22Rv1 (cell line): ENCODE measurements at regions not wholly inside any gene's neighbourhood (a gene's known extent, or its start where the extent isn't known, plus 50 kb on each side); places are given as distances from the start of the nearest gene placed in this dataset.

Experiments
- H3K27ac ChIP-seq: fragments of 450-650 bp; 2 replicates; pipeline ENCODE4 v1.5.1; 2017
- ZFX ChIP-seq: fragments of 450-650 bp; IDR thresholded peaks from 2 replicates; pipeline ENCODE4 v1.6.1; 2017; ENCODE audit warnings: antibody characterized with exemption, borderline replicate concordance
- TF ChIP-seq, protein P1 (sequence below): fragments of 450-650 bp; IDR thresholded peaks from 2 replicates; pipeline ENCODE4 v1.5.1; 2017; ENCODE audit warnings: mild to moderate bottlenecking

DNA sequence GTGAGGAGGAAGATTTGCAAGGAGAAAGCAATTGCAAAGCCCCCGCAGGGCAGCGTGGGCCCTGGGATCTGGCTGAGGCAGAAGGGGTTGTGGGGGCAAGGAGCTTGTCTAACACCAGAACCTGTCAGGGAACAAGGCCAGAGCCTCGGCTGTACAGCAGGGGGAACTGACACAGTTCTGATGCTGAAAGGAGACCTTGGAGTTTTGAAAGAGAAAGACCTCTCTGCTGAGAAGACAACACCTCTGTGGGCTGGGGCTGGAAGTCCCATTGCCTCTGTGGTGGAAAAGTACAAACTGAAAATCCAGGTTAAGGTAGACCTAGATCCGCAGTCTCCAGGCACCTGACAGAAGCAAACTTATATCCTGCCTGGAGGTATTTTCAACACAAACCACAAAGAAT is 86.9 kb upstream of the CST7 start:
- no peak overlapping the region for H3K27ac ChIP-seq
- TF ChIP-seq ZFX = no peak

DNA sequence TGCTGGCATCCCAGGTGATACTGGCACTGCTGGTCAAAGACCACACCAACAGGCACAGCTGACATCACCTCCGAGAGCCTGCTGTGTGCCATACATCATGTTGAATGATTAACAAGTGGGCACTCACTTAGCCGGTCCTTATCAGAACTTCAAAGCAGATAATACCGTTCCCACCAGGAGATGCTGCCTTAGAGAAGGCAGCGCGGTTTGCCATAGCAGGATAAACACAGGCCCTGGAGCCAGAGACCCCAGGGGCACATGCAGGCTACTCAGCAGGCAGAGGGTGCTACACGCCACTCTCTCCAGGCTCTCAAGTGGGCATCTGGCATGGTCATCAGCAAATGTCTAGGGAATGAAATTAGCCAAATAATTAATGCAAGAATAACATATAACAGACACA is 86.5 kb upstream of the CST7 start:
- TF ChIP-seq ZFX = no peak
- TF ChIP-seq, protein P1, sequence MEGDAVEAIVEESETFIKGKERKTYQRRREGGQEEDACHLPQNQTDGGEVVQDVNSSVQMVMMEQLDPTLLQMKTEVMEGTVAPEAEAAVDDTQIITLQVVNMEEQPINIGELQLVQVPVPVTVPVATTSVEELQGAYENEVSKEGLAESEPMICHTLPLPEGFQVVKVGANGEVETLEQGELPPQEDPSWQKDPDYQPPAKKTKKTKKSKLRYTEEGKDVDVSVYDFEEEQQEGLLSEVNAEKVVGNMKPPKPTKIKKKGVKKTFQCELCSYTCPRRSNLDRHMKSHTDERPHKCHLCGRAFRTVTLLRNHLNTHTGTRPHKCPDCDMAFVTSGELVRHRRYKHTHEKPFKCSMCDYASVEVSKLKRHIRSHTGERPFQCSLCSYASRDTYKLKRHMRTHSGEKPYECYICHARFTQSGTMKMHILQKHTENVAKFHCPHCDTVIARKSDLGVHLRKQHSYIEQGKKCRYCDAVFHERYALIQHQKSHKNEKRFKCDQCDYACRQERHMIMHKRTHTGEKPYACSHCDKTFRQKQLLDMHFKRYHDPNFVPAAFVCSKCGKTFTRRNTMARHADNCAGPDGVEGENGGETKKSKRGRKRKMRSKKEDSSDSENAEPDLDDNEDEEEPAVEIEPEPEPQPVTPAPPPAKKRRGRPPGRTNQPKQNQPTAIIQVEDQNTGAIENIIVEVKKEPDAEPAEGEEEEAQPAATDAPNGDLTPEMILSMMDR = no peak
- H3K27ac ChIP-seq = no peak overlapping the region

DNA sequence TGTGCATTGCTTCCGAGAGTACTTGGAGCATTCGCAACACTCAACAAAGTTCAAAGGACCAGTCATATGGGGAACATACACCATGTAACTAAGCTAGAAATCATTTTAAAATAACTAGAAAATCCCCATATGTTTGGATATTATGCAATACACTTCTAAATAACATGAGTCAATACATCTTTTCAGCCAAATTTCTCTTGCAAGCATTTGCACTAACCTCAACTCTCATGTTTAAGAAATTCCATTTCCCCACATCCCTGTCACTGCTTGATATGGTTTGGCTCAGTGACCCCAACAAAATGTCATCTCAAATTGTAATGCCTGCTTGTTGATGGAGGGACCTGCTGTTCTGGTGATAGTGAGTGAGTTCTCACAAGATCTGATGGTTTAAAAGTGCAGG is 85.7 kb upstream of the CST7 start:
- no peak overlapping the region for H3K27ac ChIP-seq
- no peak for TF ChIP-seq ZFX
- TF ChIP-seq, protein P1 = no peak

DNA sequence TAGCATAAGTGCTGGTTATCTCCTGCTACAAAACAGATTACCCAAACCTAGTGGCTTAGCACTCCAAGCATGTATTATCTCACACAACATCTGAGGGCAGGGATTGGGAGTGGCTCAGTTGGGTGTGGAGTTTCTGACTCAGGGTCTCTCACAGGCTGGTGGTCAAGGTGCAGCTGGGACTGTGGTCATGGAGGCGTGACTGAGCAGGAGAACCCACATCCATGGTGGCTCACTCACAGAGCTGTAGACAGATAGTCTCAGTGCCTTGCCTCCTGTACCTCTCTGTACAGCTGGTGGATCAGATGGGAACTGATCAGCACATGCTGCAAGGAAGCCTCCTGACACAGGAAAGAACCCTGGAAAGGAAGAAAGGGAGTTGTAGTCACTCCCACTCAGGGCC is 83.1 kb upstream of the CST7 start:
- TF ChIP-seq ZFX = no peak
- no peak overlapping the region for H3K27ac ChIP-seq

DNA sequence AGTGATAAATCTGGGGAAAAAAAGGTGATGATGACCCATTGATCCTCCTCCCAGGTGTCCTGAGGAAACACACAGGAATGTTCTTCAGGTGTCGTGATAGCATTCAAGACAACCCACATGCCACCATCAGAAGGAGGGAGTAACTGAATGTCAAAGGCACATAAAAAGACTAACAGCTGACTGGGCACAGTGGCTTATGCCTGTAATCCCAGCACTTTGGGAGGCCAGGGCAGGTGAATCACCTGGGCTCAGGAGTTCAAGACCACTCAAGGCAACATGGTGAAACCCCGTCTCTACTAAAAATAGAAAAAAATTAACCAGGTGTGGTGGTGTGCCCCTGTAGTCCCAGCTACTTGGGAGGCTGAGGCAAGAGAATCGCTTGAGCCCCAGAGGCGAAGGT is 82.3 kb upstream of the CST7 start:
- no peak overlapping the region for H3K27ac ChIP-seq
- TF ChIP-seq ZFX = no peak
- TF ChIP-seq, protein P1 = no peak

DNA sequence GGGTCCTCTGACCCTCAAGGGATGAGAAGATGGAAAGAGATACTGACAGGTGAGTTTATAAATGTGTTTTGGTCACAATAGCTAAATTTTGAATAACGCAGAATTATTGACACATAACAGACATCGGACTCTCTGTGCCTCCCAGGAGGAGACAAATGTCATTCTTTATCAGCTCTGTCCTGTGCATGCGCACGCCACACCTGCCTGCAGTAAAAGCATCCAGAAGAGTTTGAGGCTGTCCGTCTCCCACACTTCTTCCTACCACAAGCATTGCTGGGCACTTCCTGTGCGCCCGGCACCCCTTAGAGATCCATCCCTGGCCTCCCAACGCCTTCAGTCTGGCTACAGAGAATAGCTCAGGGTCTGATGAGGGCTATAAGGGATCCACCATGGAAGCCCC is 81.5 kb upstream of the CST7 start:
- H3K27ac ChIP-seq = no peak overlapping the region
- no peak for TF ChIP-seq ZFX
- TF ChIP-seq, protein P1 = no peak

DNA sequence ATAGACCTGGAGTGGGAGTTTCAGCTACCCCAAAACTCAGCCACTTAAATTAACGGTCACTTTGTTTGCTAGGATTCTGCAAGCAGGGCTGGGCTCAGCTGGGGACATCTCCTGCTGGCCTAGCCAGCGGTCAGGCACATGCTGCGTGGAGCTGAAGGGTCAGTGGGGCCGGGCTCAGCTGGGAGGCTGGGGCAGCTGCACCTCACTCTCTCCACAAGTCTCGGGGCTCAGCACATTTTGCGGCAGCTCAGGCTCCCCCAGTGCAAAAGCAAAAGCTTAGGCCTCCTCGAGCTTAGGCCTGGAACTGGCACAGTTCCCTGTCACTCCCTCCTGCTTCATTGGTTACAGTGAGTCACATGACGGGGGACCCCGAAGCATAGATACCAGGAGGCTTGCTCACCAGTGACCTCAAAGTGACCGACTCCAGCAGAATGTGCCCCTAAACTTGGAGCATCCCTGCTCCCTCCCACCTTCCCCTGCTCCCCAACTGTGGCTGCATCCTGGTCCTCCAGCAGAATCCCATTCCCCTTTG is 80.6 kb upstream of the CST7 start:
- no peak for TF ChIP-seq ZFX
- TF ChIP-seq, protein P1 = no peak
- no peak overlapping the region for H3K27ac ChIP-seq

DNA sequence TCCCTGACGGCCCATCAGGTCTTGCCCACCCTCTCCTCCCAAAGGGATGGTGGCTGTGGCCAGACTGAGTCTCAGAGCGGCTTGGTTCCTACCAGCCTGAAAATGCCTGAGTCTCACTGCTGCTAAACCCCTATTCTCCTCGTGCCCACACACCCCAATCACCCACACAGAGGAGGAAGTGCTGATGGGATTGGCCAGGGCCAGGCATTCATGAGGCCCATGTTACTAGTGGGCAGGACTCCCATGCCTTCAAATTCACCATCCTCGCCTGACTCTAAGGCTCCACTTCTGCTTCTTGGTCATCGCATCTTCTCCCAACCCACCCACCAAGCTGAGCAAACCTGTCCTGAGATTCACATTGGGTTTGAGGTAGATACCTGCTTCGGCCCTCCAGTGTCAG is 80.1 kb upstream of the CST7 start:
- no peak overlapping the region for H3K27ac ChIP-seq
- TF ChIP-seq, protein P1 = no peak
- no peak for TF ChIP-seq ZFX

DNA sequence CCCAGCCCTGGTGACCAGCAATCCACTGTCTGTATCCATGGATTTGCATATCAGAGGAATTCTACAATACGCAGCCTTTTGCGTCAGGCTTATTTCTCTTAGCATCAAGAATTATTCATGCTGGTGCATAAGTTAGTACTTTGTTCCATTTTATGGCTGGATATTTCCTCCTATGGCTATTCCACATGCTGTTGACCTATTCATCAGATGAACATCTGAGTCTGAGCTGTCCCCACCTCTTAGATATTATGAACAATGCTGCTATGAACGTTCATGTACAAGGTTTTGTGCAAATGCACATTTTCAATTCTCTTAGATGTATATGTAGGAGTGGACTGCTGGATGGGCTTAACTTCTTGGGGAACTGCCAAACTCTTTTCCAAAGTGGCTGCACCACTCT is 79.0 kb upstream of the CST7 start:
- H3K27ac ChIP-seq = no peak overlapping the region

More for the DNA sequence above, 79.0 kb upstream of the CST7 start:
- TF ChIP-seq ZFX = no peak
- TF ChIP-seq, protein P1 = no peak
